SK-N-SH (cell line): ENCODE measurements at regions not wholly inside any gene's neighbourhood (a gene's known extent, or its start where the extent isn't known, plus 50 kb on each side); places are given as distances from the start of the nearest gene placed in this dataset.

Source experiments
- CTCF ChIA-PET: fragments of 300-600, 350-600 bp; formaldehyde crosslinking; extraction: SDS; loops from one replicate; lab custom pipeline; 2021; lab: Yijun Ruan, JAX
- POLR2A ChIA-PET: fragments of 350-600 bp; sonication (Branson Sonifier 250); formaldehyde crosslinking; extraction: SDS; loops from one replicate; lab custom pipeline; 2020; ENCODE audit warnings: antibody characterized with exemption, inconsistent platforms; lab: Yijun Ruan, JAX
- DNase-seq: peaks from one replicate; pipeline ENCODE4 v3.0.0; 2012
- H2AFZ ChIP-seq: fragments of 200-600 bp; sonication (generic); 2 replicates; pipeline ENCODE4 v1.8.1; 2016; ENCODE audit warnings: antibody characterized with exemption, mild to moderate bottlenecking, low read depth
- H3F3A ChIP-seq: fragments of 200-600 bp; sonication (generic); replicated peaks from 2 replicates; pipeline ENCODE3; 2016; ENCODE audit warnings: antibody characterized with exemption, mild to moderate bottlenecking; ENCODE audit not compliant: insufficient read depth
- H3K27ac ChIP-seq, 2 experiments: fragments of 200-500 bp in 1 of 2; fragments of 200-600 bp in 1 of 2; sonication (Bioruptor generic) in 1 of 2; sonication (generic), shearing (Covaris generic) in 1 of 2; 2 replicates each; pipeline versions ENCODE4 v1.5.1 to v1.6.1; 2014 to 2016; ENCODE audit warnings: low read depth in 2 of 2, inconsistent platforms in 1 of 2, low read length in 1 of 2, mild to moderate bottlenecking in 1 of 2, mixed read lengths in 1 of 2
- H3K27me3 ChIP-seq: fragments of 200-600 bp; sonication (generic), shearing (Covaris generic); 2 replicates; pipeline ENCODE4 v1.6.1; 2016; ENCODE audit warnings: mixed run types; ENCODE audit not compliant: insufficient read depth
- H3K36me3 ChIP-seq, 2 experiments: fragments of 200-500 bp in 1 of 2; fragments of 200-600 bp in 1 of 2; sonication (Bioruptor generic) in 1 of 2; sonication (generic) in 1 of 2; replicated peaks in 1 of 2; 2 replicates each; pipeline versions ENCODE3 to v1.5.1; 2014 to 2016; ENCODE audit warnings: low read length in 1 of 2, mild to moderate bottlenecking in 1 of 2; ENCODE audit not compliant: insufficient read depth in 2 of 2, control insufficient read depth in 1 of 2
- H3K4me1 ChIP-seq, 2 experiments: fragments of 200-500 bp in 1 of 2; fragments of 200-600 bp in 1 of 2; sonication (Bioruptor generic) in 1 of 2; sonication (generic), shearing (Covaris generic) in 1 of 2; 2 replicates each; pipeline versions ENCODE4 v1.5.1 to v1.6.1; 2014 to 2016; ENCODE audit warnings: low read depth in 1 of 2, low read length in 1 of 2, mixed run types in 1 of 2; ENCODE audit not compliant: insufficient read depth in 2 of 2, control insufficient read depth in 1 of 2
- H3K4me2 ChIP-seq: fragments of 200-600 bp; sonication (generic), shearing (Covaris generic); 2 replicates; pipeline ENCODE4 v1.6.1; 2017; ENCODE audit warnings: mixed run types
- H3K4me3 ChIP-seq, 2 experiments: fragments of 200-500 bp in 1 of 2; fragments of 200-600 bp in 1 of 2; sonication (Bioruptor generic) in 1 of 2; sonication (generic), shearing (Covaris generic) in 1 of 2; 2 replicates each; pipeline versions ENCODE4 v1.5.1 to v1.8.1; 2014 to 2016; ENCODE audit warnings: low read depth in 2 of 2, inconsistent platforms in 1 of 2, low read length in 1 of 2, mild to moderate bottlenecking in 1 of 2, mixed read lengths in 1 of 2, moderate library complexity in 1 of 2
- H3K79me2 ChIP-seq: fragments of 200-600 bp; sonication (generic); 2 replicates; pipeline ENCODE4 v1.8.1; 2017; ENCODE audit warnings: mild to moderate bottlenecking; ENCODE audit not compliant: insufficient read depth
- H3K9ac ChIP-seq: fragments of 200-600 bp; sonication (generic); 2 replicates; pipeline ENCODE4 v1.6.1; 2017; ENCODE audit warnings: mixed run types
- H3K9me2 ChIP-seq: fragments of 200-600 bp; sonication (generic); 2 replicates; pipeline ENCODE4 v1.6.1; 2017; ENCODE audit warnings: mixed run types
- H3K9me3 ChIP-seq: fragments of 200-600 bp; sonication (generic); 2 replicates; pipeline ENCODE4 v1.6.1; 2017; ENCODE audit warnings: mixed run types, mild to moderate bottlenecking, moderate library complexity
- H4K20me1 ChIP-seq: fragments of 200-600 bp; sonication (generic); 2 replicates; pipeline ENCODE4 v1.6.1; 2017; ENCODE audit warnings: mild to moderate bottlenecking, mixed run types; ENCODE audit not compliant: insufficient read depth
- EP300 ChIP-seq, 2 experiments: IDR thresholded peaks; 2 replicates each; pipeline versions ENCODE4 v1.4.0 to v1.6.1; 2012; ENCODE audit warnings: borderline replicate concordance in 1 of 2, low read depth in 1 of 2, low read length in 1 of 2
- EZH2phosphoT487 ChIP-seq: fragments of 200-600 bp; sonication (generic); IDR thresholded peaks from 2 replicates; pipeline ENCODE4 v1.6.1; 2017; ENCODE audit warnings: low read depth, mixed run types, mild to moderate bottlenecking, antibody characterized with exemption, moderate library complexity, borderline replicate concordance
- FOSL2 ChIP-seq: IDR thresholded peaks from 2 replicates; pipeline ENCODE4 v1.4.0; 2012; ENCODE audit warnings: low read depth, mild to moderate bottlenecking, moderate library complexity, borderline replicate concordance
- FOXJ3 ChIP-seq: sonication (generic); formaldehyde crosslinking; IDR thresholded peaks from 2 replicates; pipeline ENCODE4 v1.5.1; 2020; ENCODE audit warnings: mild to moderate bottlenecking, missing genetic modification reagents
- FOXM1 ChIP-seq: IDR thresholded peaks from 2 replicates; pipeline ENCODE4 v1.4.0; 2012; ENCODE audit warnings: low read depth, mild to moderate bottlenecking
- GABPA ChIP-seq: IDR thresholded peaks from 2 replicates; pipeline ENCODE4 v1.4.0; 2012; ENCODE audit warnings: low read depth, mild to moderate bottlenecking
- GATA2 ChIP-seq: sonication (generic); formaldehyde crosslinking; IDR thresholded peaks from 2 replicates; pipeline ENCODE4 v1.5.0; 2020; ENCODE audit warnings: mild to moderate bottlenecking, missing genetic modification reagents
- IRF3 ChIP-seq: fragments of 150-350 bp; IDR thresholded peaks from 2 replicates; pipeline ENCODE4 v1.6.1; 2016; ENCODE audit warnings: mild to moderate bottlenecking, low read depth, low read length
- JUND ChIP-seq: IDR thresholded peaks from 2 replicates; pipeline ENCODE4 v1.4.0; 2012
- MXI1 ChIP-seq: IDR thresholded peaks from 2 replicates; pipeline ENCODE4 v1.6.1; 2012; ENCODE audit warnings: mild to moderate bottlenecking, low read depth, low read length, improper control_type of control experiment
- NRF1 ChIP-seq: IDR thresholded peaks from 2 replicates; pipeline ENCODE4 v1.6.1; 2012; ENCODE audit warnings: low read depth, mild to moderate bottlenecking, low read length
- RAD21 ChIP-seq: IDR thresholded peaks from 2 replicates; pipeline ENCODE4 v1.6.1; 2012; ENCODE audit warnings: mild to moderate bottlenecking, low read length
- RCOR1 ChIP-seq: fragments of 150-350 bp; IDR thresholded peaks from 2 replicates; pipeline ENCODE4 v1.6.1; 2017; ENCODE audit warnings: antibody characterized with exemption, low read length
- RFX5 ChIP-seq: IDR thresholded peaks from 2 replicates; pipeline ENCODE4 v1.6.1; 2012; ENCODE audit warnings: mild to moderate bottlenecking, improper control_type of control experiment, low read length
- RXRA ChIP-seq: IDR thresholded peaks from 2 replicates; pipeline ENCODE4 v1.4.0; 2012; ENCODE audit warnings: low read depth, mild to moderate bottlenecking, borderline replicate concordance
- SIN3A ChIP-seq: IDR thresholded peaks from 2 replicates; pipeline ENCODE4 v1.6.1; 2012; ENCODE audit warnings: low read depth, mild to moderate bottlenecking, low read length, moderate library complexity, borderline replicate concordance
- SMC3 ChIP-seq: IDR thresholded peaks from 2 replicates; pipeline ENCODE4 v1.6.1; 2012; ENCODE audit warnings: low read depth, low read length, improper control_type of control experiment
- TCF12 ChIP-seq: IDR thresholded peaks from 2 replicates; pipeline ENCODE4 v1.4.0; 2012
- TEAD4 ChIP-seq: IDR thresholded peaks from 2 replicates; pipeline ENCODE4 v1.4.0; 2012; ENCODE audit warnings: mild to moderate bottlenecking, borderline replicate concordance; ENCODE audit not compliant: insufficient read depth
- USF2 ChIP-seq: fragments of 150-350 bp; IDR thresholded peaks from 2 replicates; pipeline ENCODE4 v1.6.1; 2017; ENCODE audit warnings: antibody characterized with exemption, low read length, low read depth, borderline replicate concordance
- YY1 ChIP-seq: IDR thresholded peaks from 2 replicates; pipeline ENCODE4 v1.4.0; 2012; ENCODE audit warnings: low read depth, mild to moderate bottlenecking
- ZBTB33 ChIP-seq: IDR thresholded peaks from 2 replicates; pipeline ENCODE4 v1.4.0; 2012; ENCODE audit warnings: low read depth, borderline replicate concordance
- WGBS: methylation state at CpG from one replicate; pipeline ENCODE4 v1.1.6; 2017; ENCODE audit warnings: low lambda C conversion rate; 5-methylcytosine and 5-hydroxymethylcytosine counted together

DNA sequence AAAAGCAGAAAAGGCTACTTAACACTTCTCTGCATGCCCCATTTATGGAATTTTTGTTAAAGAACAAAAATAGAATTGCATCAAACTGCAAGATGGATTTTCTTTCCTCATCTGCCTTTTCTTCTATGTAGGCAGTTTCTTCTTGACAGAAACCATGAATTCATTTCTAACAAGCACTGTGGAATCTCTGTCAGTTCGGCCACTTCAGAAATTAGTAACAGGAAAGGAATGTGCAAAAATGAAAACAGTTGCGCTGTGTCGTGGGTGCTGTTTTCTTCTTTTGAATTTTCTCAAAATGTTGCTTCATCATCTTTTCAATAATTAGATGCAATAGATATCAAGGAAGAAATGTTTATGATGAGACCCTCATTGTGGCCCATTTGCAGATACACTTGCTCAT lies 151.6 kb downstream of the FOXB1 start:
- Histone ChIP-seq H4K20me1 (no peaks in the 10 kb centered on the region), H3K79me2 (no peaks in the 10 kb centered on the region), H3K9me2 (no peaks in the 10 kb centered on the region), H2AFZ (no peak overlapping the region), H3K4me1 (no peaks in the 10 kb centered on the region), H3K4me2 (0 out of 2 replicates have a peak overlapping the region, but pooled peaks have one; percentile 14), H3K27ac (no peak overlapping the region), H3K9ac (no peak overlapping the region), H3K4me3 (no peak overlapping the region), H3K9me3 (no peaks in the 10 kb centered on the region), H3K36me3 (no peaks in the 10 kb centered on the region), H3F3A (no peaks in the 10 kb centered on the region), H3K27me3 (peaks cover 22% of the 10 kb centered on the region; the same call in 1 of the 2 replicates)
- 17% methylated on average over 3 of the region's 3 CpGs for WGBS
- ChIA-PET CTCF (interaction anchor here (1.5 kb wide), 1 partner anchor 24 kb away, joined by 3 read pairs; no protein-coding TSS in a partner anchor), POLR2A (no interaction called here)
- TF ChIP-seq IRF3 (no peak), YY1 (no peak), RFX5 (no peak), JUND (no peak), MXI1 (no peak), TCF12 (no peak), RCOR1 (no peak), FOXM1 (no peak), SMC3 (no peak), EZH2phosphoT487 (no peak), GATA2 (no peak), RAD21 (no peak), TEAD4 (no peak), EP300 (IDR thresholded peaks at IDR 0.05; ENCODE audit: borderline replicate concordance in 1 of 2, low read depth in 1 of 2, low read length in 1 of 2) (no peak), RXRA (no peak), NRF1 (no peak), FOSL2 (no peak)
- no peak for DNase-seq

DNA sequence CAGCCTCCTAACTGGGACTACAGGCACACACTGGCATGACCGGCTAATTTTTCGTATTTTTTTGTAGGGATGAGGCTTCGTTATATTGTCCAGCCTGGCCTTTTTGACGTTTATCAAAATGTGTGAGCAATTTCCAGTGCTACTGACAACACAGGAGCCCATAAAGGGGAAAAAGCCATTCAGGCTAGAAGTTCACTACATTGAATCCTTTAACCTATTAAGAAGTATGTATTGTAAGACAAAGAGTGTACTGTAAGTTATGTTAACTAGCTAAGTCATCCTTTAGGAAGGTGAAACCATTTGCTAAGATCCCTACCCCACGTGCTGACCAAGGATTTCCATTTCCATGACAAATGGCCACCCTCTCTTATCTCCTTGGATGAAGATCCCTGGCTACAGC lies 156.8 kb downstream of the FOXB1 start:
- Histone ChIP-seq H4K20me1 (no peaks in the 10 kb centered on the region), H3K9ac (no peak overlapping the region), H3K27me3 (peaks cover 37% of the 10 kb centered on the region; the same call in 1 of the 2 replicates), H3K4me3 (no peak overlapping the region), H3K79me2 (no peaks in the 10 kb centered on the region), H3F3A (no peaks in the 10 kb centered on the region), H3K4me2 (no peak overlapping the region), H3K4me1 (no peaks in the 10 kb centered on the region), H3K36me3 (no peaks in the 10 kb centered on the region), H3K9me3 (no peaks in the 10 kb centered on the region), H2AFZ (no peak overlapping the region), H3K9me2 (no peaks in the 10 kb centered on the region), H3K27ac (no peak overlapping the region)
- CTCF ChIA-PET = interaction anchor here (1.6 kb wide), 1 partner anchor 19 kb away, joined by 6 read pairs; no protein-coding TSS in a partner anchor
- POLR2A ChIA-PET = no interaction called here
- no peak for TF ChIP-seq RCOR1
- no peak for TF ChIP-seq FOSL2
- TF ChIP-seq NRF1 = no peak
- no peak for TF ChIP-seq RFX5
- no peak for TF ChIP-seq USF2
- no peak for TF ChIP-seq GABPA
- no peak for TF ChIP-seq ZBTB33
- no peak for TF ChIP-seq YY1
- TF ChIP-seq IRF3 = no peak
- no peak for TF ChIP-seq SIN3A
- TF ChIP-seq RAD21 = no peak
- no peak for TF ChIP-seq JUND
- no peak for TF ChIP-seq FOXJ3 (CRISPR knock-in tag)
- no peak for DNase-seq
- WGBS = 13% methylated on average over 5 of the region's 5 CpGs
